HepG2 (cell line): ENCODE measurements at regions not wholly inside any gene's neighbourhood (a gene's known extent, or its start where the extent isn't known, plus 50 kb on each side); places are given as distances from the start of the nearest gene placed in this dataset.

Experiments
- ATAC-seq: fragments of 200-7000 bp; cut with Tn5 transposase; 3 replicates; pipeline ENCODE4 v1.9.1; 2020; ENCODE audit warnings: mild to moderate bottlenecking, moderate library complexity
- BruUV-seq: library from RNA; stranded (reverse); fragments of 400-500 nt; replicated peaks from 2 replicates; lab custom pipeline; 2021; lab: Mats Ljungman, UMichigan
- CTCF ChIA-PET: fragments of 300-600 bp; formaldehyde crosslinking; extraction: SDS; loops from one replicate; lab custom pipeline; 2021; ENCODE audit warnings: low total read pairs, inconsistent platforms, low intra/inter-chr PET ratio; lab: Yijun Ruan, JAX
- POLR2A ChIA-PET: fragments of 350-600 bp; sonication (Branson Sonifier 250); formaldehyde crosslinking; loops from one replicate; lab custom pipeline; 2020; ENCODE audit warnings: antibody characterized with exemption, inconsistent platforms; lab: Yijun Ruan, JAX
- DNase-seq: peaks from one replicate; pipeline ENCODE4 v3.0.0-alpha.2; 2015; ENCODE audit warnings: low spot score
- FAIRE-seq: peaks from 3 replicates; lab custom pipeline; 2011; peaks lifted over from hg19 to GRCh38; lab: Jason Lieb, UNC
- H2AFZ ChIP-seq: one replicate; pipeline ENCODE4 v1.6.1; 2011; ENCODE audit warnings: low read length, inconsistent platforms
- H3K27ac ChIP-seq: fragments of 300-600 bp; 3 replicates; pipeline ENCODE4 v1.8.0; 2011; ENCODE audit warnings: mixed run types, mild to moderate bottlenecking, mixed read lengths, low read length, inconsistent platforms; ENCODE audit not compliant: insufficient read depth; ENCODE audit errors: extremely low read length
- H3K27me3 ChIP-seq, 2 experiments: fragments of 200-600 bp in 1 of 2; 2 replicates in 1 of 2; 3 replicates in 1 of 2; pipeline versions ENCODE4 v1.6.0 to v1.8.0; 2011; ENCODE audit warnings: low read length in 2 of 2, mild to moderate bottlenecking in 2 of 2, moderate library complexity in 2 of 2, inconsistent platforms in 1 of 2; ENCODE audit not compliant: insufficient read depth in 2 of 2, control insufficient read depth in 1 of 2
- H3K36me3 ChIP-seq, 2 experiments: fragments of 200-600 bp in 1 of 2; replicated peaks in 1 of 2; 2 replicates in 1 of 2; 3 replicates in 1 of 2; pipeline versions ENCODE4 v1.5.1 to v1.8.0; 2011; ENCODE audit warnings: low read length in 2 of 2, inconsistent platforms in 1 of 2; ENCODE audit not compliant: insufficient read depth in 2 of 2, control insufficient read depth in 1 of 2
- H3K4me1 ChIP-seq: 2 replicates; pipeline ENCODE4 v1.5.1; 2012; ENCODE audit warnings: low read length, inconsistent platforms; ENCODE audit not compliant: insufficient read depth
- H3K4me2 ChIP-seq: 2 replicates; pipeline ENCODE4 v1.6.0; 2011; ENCODE audit warnings: low read depth, low read length, inconsistent platforms
- H3K4me3 ChIP-seq, 3 experiments: fragments of 200-600 bp in 1 of 3; sonication (generic), shearing (Covaris generic) in 1 of 3; replicated peaks in 1 of 3; 2 replicates each; pipeline ENCODE4 v1.5.1; 2011 to 2016; ENCODE audit warnings: low read length in 3 of 3, inconsistent platforms in 2 of 3, low read depth in 2 of 3, mild to moderate bottlenecking in 2 of 3, control low read depth in 1 of 3, mixed read lengths in 1 of 3; ENCODE audit not compliant: insufficient read depth in 1 of 3
- H3K79me2 ChIP-seq: one replicate; pipeline ENCODE4 v1.6.1; 2011; ENCODE audit warnings: low read length, inconsistent platforms; ENCODE audit not compliant: insufficient read depth
- H3K9ac ChIP-seq: 2 replicates; pipeline ENCODE4 v1.6.0; 2011; ENCODE audit warnings: mild to moderate bottlenecking, low read depth, low read length, inconsistent platforms; ENCODE audit not compliant: insufficient read depth
- H3K9me3 ChIP-seq: 2 replicates; pipeline ENCODE4 v1.5.1; 2012; ENCODE audit warnings: mild to moderate bottlenecking, low read length
- H4K20me1 ChIP-seq: 2 replicates; pipeline ENCODE4 v1.6.0; 2011; ENCODE audit warnings: inconsistent platforms, mild to moderate bottlenecking, low read length, moderate library complexity; ENCODE audit not compliant: insufficient read depth
- ATF5 ChIP-seq: sonication (generic); formaldehyde crosslinking; IDR thresholded peaks from 2 replicates; pipeline ENCODE4 v1.4.0; 2020; ENCODE audit warnings: mild to moderate bottlenecking, low read depth, missing genetic modification reagents
- HCFC1 ChIP-seq: fragments of 150-350 bp; IDR thresholded peaks from 2 replicates; pipeline ENCODE4 v1.6.1; 2014; ENCODE audit warnings: low read depth, low read length
- MLXIP ChIP-seq: sonication (generic); formaldehyde crosslinking; IDR thresholded peaks from 2 replicates; pipeline ENCODE4 v1.9.0; 2021; ENCODE audit warnings: missing genetic modification reagents, borderline replicate concordance
- NR2C2 ChIP-seq: sonication (generic); formaldehyde crosslinking; IDR thresholded peaks from 2 replicates; pipeline ENCODE4 v1.4.0; 2020; ENCODE audit warnings: missing genetic modification reagents, mild to moderate bottlenecking, moderate library complexity, borderline replicate concordance
- ZNF230 ChIP-seq: sonication (generic); formaldehyde crosslinking; IDR thresholded peaks from 2 replicates; pipeline ENCODE4 v1.4.0; 2020; ENCODE audit warnings: mild to moderate bottlenecking, missing genetic modification reagents
- ZNF235 ChIP-seq: sonication (generic); formaldehyde crosslinking; IDR thresholded peaks from 2 replicates; pipeline ENCODE4 v1.8.1; 2023; ENCODE audit warnings: mild to moderate bottlenecking, missing genetic modification reagents, borderline replicate concordance
- ZNF326 ChIP-seq: sonication (generic); formaldehyde crosslinking; IDR thresholded peaks from 2 replicates; pipeline ENCODE4 v1.4.0; 2020; ENCODE audit warnings: missing genetic modification reagents, borderline replicate concordance
- ZNF569 ChIP-seq: sonication (generic); formaldehyde crosslinking; IDR thresholded peaks from 2 replicates; pipeline ENCODE4 v1.5.0; 2020; ENCODE audit warnings: mild to moderate bottlenecking, missing genetic modification reagents, moderate library complexity, borderline replicate concordance
- ZNF687 ChIP-seq: sonication (generic); formaldehyde crosslinking; IDR thresholded peaks from 2 replicates; pipeline ENCODE4 v1.5.1; 2020; ENCODE audit warnings: mild to moderate bottlenecking, missing genetic modification reagents, moderate library complexity
- ZNF775 ChIP-seq: sonication (generic); formaldehyde crosslinking; IDR thresholded peaks from 2 replicates; pipeline ENCODE4 v1.4.0; 2020; ENCODE audit warnings: missing genetic modification reagents, mild to moderate bottlenecking, moderate library complexity, borderline replicate concordance
- ZNF780A ChIP-seq: sonication (generic); formaldehyde crosslinking; IDR thresholded peaks from 2 replicates; pipeline ENCODE4 v1.8.0; 2022; ENCODE audit warnings: mild to moderate bottlenecking, missing genetic modification reagents, moderate library complexity
- ZNF879 ChIP-seq: sonication (generic); formaldehyde crosslinking; IDR thresholded peaks from 2 replicates; pipeline ENCODE4 v1.8.1; 2023; ENCODE audit warnings: missing genetic modification reagents
- WGBS: methylation state at CpG from one replicate; pipeline ENCODE4 v1.1.6; 2017; ENCODE audit warnings: low lambda C conversion rate; 5-methylcytosine and 5-hydroxymethylcytosine counted together
- in situ Hi-C: cut with HindIII; loops from 2 replicates; pipeline ENCODE4 v1.10.0; 2017; ENCODE audit warnings: low pct_unique_long_range_greater_than_20kb; ENCODE audit not compliant: extremely low pct_ligation_motif_present
- intact Hi-C: fragments of 100-400 bp; cut with micrococcal nuclease; formaldehyde crosslinking; loops from one replicate; pipeline ENCODE4 v1.10.0; 2022; ENCODE audit not compliant: unreplicated experiment

- BruUV-seq: no TSS peak
- H3K4me2 ChIP-seq: no peak overlapping the region
- in situ Hi-C loops: no loop called here
- H3K79me2 ChIP-seq: no peaks in the 10 kb centered on the region
- POLR2A ChIA-PET: no interaction called here
- no peaks in the 10 kb centered on the region for H3K4me1 ChIP-seq
- 32% methylated on average over 2 of the region's 2 CpGs for WGBS
- no peak overlapping the region for H3K27ac ChIP-seq
- no peak for FAIRE-seq
- no peaks in the 10 kb centered on the region for H3K27me3 ChIP-seq
- intact Hi-C loops: no loop called here
- H3K36me3 ChIP-seq: no peaks in the 10 kb centered on the region
- no peak for ATAC-seq
- H3K4me3 ChIP-seq: no peak overlapping the region
- H4K20me1 ChIP-seq: no peaks in the 10 kb centered on the region
- DNase-seq: no peak
- no peak overlapping the region for H2AFZ ChIP-seq
- CTCF ChIA-PET: no interaction called here
- H3K9me3 ChIP-seq: peaks cover 4% of the 10 kb centered on the region; the same call in 1 of the 2 replicates
- H3K9ac ChIP-seq: no peak overlapping the region
- TF ChIP-seq ZNF326 (no peak), HCFC1 (no peak), ZNF775 (CRISPR knock-in tag) (no peak), ZNF230 (CRISPR knock-in tag) (no peak), ATF5 (CRISPR knock-in tag) (no peak), ZNF569 (CRISPR knock-in tag) (no peak), NR2C2 (CRISPR knock-in tag) (no peak), ZNF235 (CRISPR knock-in tag) (no peak), MLXIP (CRISPR knock-in tag) (no peak), ZNF879 (no peak), ZNF780A (CRISPR knock-in tag) (no peak), ZNF687 (CRISPR knock-in tag) (no peak)
Measured at GRCh38 chr13:79812070-79812850, 331.3 kb downstream of the NDFIP2 start.
